Left forelimb (tissue), 1 donor: ENCODE measurements at regions not wholly inside any gene's neighbourhood (a gene's known extent, or its start where the extent isn't known, plus 50 kb on each side); places are given as distances from the start of the nearest gene placed in this dataset.
"Not testable (repeated sequence)": the region's sequence is repeated elsewhere in the genome, so short reads cannot be mapped to it uniquely, and the experiment has no call there.

Experiments used
- DNase-seq: peaks from one replicate; pipeline ENCODE4 v3.0.0-alpha.2; 2018; ENCODE audit warnings: low spot score

DNA sequence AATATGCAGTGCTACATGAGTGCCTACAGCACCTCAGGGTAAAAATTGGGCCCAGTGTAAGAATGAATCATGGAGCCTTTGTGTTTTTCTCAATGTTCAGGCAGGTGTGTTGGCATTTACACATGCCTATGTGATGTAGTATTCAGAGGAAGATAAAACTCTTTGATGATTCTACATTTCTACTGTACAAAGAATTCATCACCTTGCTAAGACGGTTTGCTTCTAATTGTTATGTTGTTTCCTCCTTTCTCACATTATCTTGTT is 867.3 kb downstream of the TTLL7 start:
- DNase-seq: no peak

DNA sequence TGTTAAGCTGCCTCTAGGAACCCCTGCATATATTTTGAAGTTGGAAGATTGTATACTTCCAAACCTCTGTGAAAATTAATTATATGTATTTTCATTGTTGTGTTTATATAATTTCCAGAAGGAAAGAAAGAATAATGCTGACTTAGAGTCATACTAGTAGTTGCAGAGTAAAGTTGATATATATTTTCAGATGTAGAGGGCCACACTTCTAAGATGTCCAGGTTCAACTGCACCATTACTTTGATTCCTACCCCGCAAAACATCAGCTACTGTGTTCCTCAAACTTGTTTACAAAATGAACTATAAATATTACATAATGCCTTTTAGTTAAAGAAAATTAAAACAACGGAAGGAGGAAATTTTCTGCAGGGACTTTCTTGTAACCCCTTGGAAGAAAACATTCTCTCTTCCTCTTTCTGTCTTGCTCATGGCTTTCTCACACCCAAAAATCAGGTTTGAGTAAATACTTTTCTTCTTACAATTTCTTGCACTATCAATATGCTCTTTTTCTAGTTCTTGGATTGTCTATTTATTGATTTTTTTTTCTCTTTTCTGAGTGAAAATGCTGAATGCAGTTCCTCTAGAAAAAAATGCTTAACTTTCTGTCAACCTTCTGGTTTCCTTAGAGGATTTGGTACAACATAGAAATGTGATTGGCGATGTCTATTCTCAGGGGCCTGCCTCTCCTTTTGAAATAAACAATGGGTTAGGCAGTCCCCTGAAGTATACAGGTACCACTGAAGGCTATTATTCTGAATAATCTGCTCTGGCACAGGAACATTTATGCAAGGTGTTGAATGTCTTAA is 867.8 kb downstream of the TTLL7 start:
- no peak for DNase-seq

DNA sequence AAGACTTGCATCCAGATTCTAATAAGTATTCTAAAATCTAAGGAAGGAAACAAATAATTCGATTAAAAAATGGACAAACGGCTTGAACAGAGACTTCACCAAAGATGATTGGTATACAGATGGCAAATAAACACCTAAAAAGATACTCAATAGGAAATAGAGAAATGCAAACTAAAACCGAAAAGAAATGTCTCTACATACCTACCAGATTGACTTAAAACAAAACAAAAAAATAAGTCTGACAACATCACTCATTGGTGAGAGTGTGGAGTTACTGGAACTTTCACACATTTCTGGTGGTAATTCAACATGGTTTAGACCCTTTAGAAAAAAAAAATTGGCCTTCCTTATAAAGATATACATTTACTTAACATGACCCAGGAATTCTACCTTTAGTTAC is 869.8 kb downstream of the TTLL7 start:
- no peak for DNase-seq

DNA sequence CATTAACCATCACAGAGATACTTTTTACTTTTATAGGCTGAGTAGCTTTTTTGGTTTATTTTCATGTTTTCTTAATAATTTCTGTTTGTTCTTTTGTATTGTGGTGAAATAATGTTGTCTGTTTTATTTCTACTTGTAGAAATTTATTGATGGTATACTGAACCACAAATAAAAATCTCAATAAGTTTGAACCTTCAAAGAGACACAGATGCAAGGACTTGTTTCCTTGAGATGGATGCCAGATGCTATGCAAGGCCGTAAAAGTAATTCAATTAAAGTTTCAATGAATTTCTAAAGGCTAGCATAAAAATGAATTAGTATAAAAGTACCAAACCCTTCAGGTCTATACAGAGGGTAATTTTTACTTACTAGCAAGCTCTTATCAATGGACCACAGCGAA is 873.5 kb downstream of the TTLL7 start:
- DNase-seq: no peak

DNA sequence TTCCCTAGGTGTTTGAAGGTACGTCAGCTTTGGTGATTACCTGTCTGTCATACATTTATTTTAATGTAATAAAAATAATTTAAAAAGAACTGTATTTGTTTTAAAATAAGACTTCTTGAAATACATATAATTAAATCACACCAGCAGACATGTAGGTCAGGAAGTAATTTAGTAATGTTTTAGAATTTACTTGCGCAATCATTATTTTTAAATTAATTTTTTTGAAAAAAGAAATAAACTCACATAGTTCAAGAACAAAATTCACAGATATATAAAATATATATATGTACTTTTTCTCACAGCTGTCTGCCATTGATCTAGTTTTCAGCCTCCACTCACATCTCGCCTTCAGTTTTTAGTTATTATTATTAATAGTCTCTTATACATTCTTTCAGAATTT is 875.9 kb downstream of the TTLL7 start:
- no peak for DNase-seq

DNA sequence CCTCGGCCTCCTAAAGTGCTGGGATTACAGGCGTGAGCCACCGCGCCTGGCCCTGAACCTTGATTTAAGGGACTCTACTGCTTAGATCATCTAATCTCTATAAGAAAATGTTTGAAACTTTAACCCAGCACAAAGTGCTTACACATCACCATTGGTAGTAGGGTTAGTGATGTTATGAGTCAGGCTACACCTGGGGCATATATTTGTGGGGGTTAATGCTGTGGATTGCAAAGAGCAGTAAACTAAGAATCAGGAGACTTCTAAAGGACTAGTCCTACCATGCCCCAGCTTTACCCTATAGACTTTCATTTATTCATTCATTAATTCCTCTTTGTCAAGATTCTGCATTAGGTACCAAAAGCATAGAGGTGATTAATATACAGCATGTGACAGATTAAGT is 880.5 kb downstream of the TTLL7 start:
- no peak for DNase-seq

DNA sequence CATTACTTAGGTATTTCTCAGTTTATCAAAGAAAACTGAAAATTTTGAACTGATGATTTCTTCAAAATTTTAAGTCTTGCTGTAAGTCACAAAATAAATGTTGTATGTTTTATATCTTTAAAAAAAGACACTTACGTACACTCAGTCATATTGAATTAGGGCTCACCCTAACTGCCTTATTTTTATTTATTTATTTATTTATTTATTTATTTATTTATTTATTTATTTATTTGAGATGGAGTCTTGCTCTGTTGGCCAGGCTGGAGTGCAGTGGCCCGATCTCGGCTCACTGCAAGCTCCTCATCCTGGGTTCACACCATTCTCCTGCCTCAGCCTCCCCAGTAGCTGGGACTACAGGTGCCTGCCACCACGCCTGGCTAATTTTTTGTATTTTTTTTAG is 881.9 kb downstream of the TTLL7 start:
- not testable (repeated sequence) for DNase-seq

DNA sequence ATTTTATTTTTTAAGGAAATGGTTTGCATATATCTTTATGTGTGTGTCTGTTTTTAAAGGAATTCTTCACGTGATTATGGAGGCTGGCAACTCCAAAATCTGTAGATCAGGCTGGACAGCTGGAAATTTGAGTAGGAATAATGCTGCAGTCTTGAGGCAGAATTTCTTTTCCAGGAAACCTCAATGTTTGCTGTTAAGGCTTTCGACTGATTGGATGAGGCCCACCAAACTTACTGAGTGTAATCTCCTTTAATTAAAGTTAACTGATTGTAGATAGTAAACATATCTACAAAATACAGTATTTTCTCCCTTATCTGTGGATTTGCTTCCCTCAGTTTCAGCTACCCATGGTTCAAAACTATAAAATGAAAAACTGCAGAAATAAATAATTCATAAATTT is 883.1 kb downstream of the TTLL7 start:
- no peak for DNase-seq

DNA sequence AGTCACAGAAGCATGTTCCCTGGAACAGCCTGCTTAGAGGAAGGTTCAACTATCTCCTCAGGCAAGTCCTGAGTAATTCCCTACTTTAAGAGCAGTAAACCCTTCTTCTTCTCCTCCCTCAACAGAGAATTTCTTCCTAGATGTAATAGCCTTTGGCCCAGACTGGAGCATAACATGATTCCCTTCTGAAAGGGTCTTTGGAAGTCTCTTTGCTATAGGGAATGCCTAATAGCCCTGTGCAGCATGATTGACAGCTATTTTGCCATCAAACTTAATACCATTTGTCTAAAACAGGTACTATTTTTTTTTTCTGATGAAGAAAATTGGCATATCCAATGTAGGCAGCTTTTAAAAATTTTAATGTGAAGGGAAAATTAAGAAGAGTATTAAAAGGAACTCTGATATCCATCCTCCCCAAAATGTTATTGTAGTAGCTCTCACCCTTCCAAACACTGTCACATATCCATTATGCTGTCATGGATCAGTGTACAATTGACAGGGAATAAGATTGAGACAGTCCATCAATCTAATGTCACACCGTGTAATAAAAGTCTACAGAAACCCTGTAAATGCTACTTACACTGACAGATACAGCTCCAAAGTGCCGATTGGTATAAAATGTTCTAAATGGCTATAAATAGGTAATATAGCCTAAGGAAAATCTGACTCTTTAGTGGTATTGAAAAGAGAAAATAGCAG is 884.6 kb downstream of the TTLL7 start:
- DNase-seq: no peak

DNA sequence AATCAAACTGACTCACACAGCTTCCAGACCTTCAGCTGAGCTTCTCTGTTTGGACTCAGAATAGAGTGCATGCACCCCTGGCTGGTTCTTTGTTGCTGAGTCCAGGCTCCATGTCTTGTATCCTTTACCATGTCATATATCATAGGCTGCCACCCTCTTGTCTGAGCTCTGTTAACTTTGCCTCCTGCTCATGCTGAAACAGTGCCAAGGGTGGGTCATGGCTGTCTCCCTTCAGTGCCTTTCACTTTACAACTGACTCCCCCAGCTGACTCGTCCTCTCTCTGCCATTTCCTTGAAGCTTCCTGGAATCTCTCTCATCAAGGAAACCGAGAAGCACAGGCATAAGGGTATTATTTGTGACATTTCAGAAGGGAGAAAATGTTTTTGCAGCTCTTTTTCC is 885.3 kb downstream of the TTLL7 start:
- DNase-seq: no peak

DNA sequence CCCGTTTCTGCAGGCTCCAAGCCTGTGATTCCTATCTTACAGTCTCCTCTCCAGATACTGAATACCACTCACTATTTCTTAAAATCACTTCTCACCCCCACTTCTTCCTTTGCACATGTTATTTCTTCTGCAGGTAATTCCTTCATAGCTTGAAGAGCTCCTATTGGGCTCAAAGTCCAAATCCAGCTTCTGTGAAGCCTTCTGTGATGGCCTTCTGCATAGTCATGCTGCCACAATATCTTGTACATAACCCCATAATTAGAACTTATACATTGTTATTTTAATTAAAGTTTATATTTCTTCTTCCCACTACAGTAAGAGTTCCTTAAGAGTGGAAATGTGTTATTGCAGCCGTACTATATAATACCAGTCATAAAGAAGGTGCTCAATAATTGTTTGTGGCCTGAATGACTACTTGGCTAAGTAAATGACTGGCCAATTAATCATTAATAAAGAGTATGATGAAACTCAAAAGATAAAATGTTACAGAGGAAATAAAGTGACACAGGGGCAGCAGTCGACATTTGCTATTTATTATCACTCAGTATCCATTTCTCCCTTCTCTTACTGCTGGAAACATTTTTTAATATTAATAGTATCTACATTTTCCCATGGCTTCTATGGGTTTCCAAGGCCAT is 886.6 kb downstream of the TTLL7 start:
- DNase-seq: no peak

DNA sequence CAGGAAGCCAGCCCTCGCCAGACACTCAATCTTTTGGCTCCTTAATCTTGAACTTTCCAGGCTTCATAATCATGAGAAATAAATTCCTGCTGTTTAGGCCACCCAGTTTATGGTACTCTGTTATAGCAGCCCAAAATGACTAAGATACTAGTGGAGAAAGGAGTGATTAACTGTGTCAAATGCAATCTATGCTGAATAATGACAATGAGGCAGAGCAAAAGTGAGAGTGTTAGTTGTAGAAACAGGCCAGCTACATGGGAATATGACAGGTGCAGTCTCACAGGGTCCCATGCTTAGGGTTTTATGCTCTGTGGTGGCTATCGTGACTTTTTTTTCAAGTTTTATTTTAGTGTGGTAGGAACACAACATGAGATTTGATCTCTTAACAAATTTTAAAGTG is 888.8 kb downstream of the TTLL7 start:
- DNase-seq: no peak

DNA sequence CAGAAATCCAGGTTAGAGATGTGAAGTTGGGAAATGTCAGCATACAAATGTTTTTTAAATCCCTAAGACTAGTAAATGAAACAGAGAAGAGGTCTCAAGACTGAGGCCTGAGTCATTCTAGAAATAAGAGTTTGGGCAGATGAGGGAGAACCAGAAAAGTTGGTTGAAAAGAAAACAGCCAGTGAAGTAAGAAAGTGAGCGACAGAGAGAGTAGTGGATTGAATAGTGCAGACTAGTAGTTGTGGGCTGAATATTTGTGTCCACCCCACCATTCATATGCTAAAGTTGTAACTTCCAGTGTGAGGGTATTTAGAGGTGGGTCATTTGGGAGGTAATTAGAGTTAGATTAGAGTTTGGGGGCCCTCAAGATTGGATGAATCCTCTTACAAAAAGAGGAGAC is 889.2 kb downstream of the TTLL7 start:
- DNase-seq: no peak

DNA sequence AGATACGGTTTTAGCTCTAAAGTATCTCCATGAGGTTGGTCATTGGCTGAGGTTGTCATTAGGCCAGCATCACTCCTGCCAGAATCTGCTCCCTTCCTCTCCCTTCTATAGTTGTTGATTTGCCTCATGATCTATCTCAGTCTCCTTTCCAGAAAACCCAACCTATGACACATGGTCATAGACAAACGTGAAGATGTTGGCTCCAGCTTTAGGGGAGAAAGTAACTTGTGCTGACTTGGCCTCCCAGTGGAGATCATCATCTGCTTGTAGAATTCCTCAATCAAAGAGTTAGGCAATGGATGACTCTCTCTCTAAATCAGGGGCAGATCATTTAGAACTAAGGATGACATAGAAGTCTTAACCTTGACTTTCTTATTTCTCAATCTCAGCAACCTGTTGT is 894.4 kb downstream of the TTLL7 start:
- no peak for DNase-seq

DNA sequence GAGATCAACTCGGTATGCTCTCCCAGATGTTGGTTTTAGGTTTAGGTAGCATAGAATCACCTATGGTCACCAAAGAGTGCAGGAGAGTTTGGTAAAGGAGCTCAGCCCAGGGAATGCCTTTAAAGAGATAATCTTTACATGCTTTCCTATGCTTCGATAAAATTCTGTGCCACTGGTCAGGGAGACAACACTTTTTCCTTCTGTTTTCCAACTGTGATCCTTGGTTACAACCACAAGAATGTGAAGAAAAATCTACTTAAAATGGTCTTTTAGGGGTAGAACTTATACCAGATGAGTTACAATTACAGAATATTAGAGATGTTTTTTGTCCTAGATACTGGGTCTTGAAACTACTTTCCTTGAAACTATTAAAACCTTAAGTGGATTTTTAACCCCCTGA is 895.6 kb downstream of the TTLL7 start:
- DNase-seq: no peak

DNA sequence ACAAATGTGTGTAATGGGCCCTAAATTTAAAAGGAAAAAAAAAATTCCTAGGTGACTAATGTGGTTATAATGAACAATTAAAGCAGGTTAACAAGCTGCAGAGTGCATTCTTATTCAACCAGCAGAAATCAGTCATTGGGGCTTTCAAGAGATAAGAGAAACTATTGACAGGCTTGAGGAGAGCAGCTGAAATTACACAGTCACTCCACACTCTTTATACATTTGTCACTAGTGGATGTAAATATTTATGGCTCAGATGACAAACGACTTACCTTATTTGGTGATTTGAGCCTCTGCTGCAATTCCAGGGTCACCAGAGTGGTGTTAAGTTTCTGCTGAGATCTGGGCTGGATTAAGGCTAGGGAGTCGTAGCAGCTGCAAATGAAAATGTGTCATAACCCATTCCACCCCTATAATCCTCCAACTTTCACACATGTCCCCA is 896.3 kb downstream of the TTLL7 start:
- DNase-seq: no peak

DNA sequence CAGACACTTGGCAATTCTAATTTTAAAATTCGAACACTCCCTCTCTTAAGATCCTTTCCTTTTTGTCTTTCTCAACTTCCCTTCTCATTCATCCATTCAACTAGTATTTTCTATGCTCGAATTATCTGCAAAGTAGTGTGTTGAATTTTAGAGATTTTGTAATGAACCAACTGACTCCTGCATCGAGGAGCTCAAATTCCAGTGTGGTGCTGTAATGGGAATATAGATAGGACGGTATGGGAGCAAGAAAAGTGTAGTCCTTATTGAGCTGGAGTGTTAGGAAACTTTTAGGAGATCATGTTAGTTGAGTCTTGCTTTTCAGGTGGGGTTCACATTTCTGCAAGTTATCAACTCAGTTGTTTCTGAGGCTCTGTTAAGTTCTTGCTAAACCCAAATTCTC is 897.5 kb downstream of the TTLL7 start:
- DNase-seq: no peak

DNA sequence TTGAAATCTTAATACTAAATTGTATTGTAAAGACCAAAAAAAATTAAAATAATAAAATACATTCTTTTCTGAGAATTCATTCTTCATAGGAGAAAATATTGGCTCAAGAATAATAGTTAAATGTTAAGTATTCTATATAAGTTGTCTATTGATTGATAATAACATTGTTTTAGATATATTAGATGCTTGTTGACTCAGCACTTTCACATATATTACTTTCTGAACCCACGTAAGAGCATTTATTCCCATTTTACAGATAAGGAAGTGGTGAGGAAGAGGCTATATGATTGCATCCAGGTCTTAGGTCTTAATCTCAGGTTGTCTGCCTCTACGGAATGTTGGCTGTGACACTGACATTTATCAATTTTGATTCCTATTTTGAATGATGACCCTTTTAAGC is 898.8 kb downstream of the TTLL7 start:
- no peak for DNase-seq

DNA sequence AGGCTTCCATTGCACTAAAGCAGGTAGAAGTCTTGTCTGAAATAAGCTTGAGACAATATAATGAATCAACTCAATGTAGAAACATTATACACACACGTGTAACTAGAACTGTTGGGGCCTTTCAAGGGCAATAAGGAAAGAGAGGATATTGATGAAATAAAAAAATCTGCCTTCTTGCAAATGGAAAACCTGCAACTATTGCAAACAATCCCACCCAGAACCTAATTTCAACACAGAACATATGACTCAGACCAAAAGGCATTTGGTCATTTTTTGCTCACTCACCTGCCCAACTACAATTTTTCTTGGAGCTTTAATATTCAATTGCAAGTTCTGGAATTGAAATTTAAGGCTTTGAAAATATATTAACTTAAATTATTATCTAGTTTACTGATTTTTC is 900.1 kb downstream of the TTLL7 start:
- DNase-seq: no peak

DNA sequence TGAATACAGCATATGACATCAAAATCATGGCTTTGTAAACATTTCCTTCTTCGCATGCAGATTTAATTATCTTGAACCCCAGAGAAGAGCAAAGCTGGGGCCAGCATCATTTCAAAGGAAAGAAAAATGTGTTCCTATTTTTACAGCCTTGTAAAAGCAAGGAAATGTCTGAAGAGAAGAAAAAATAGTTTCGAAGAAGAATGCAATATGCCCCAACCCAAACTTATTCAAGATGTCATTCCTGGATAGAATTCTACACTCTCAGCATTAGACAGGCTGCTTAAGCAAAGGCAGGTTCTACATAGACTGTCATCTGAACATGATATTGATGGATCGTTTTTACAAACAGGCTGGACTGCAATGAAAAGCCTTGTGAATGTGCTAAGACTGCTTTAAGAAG is 900.8 kb downstream of the TTLL7 start:
- no peak for DNase-seq

DNA sequence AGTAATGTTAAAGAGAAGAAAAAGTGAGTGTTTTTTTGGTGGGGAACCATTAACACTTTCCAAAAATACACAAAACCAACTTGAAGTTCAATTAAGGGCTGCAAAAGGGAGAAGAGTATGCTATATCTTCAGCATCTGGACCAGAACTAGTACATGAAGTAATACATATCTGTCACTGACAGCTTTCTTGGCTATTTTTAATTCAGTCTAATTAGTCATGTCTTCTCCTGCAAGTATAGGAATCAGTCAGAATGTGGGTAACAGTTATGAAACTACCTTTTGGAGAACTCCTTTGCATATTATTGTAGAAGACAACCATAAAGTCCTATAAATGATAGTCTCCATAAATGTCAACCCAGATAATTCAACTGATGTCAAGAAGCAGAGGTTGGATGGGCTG is 901.2 kb downstream of the TTLL7 start:
- DNase-seq: no peak

DNA sequence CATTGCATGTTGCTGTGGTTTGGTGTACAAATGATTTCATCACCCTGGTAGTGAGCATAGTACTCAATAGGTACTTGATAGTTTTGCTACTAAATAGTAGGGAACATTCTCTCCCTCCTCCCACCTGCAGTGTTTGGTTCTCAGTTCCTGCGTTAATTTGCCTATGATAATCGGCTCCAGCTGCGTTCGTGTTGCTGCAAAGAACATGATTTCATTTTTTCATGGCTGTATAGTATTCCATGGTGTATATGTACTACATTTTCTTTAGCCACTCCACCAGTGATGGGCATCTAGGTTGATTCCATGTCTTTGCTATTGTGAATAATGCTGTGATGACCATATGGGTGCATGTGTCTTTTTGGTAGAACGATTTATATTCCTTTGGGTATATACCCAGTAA is 903.4 kb downstream of the TTLL7 start:
- DNase-seq: no peak

DNA sequence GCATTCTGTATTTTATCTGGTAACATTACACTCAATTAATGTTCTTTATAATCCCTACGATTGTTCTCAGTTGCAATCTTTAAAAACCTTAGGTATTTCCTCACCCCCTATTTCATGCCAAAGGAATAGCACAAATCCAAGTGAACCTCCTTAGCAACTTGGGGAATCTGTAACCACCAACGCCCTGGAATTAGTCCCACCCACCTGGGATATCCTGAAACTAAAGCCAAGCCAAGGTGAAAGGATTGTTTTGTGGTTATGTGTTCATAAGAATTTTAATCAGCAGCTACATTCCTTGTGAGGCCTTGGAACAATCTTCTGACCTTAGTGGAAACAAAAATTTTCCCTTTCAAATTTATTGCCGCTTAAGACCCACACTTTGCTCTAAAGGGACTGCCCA is 908.7 kb downstream of the TTLL7 start:
- DNase-seq: no peak

DNA sequence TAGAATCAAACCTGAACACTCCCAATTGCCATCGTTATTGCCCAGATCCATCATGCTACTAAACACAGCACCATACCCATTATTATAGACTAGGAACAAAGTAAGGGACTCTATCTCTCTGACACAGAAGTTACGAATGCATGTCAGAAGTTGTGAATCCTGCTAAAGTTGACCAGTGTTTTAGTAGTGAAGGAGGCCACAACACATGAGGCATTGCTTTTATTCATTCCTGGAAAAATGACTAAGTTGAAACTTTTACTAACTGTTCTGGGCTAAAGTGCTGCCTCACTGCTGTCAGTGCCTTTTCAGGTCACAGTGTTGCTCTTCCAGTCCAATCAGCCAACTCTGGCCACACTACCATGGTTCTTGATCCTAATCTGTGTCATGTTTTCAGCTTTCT is 911.1 kb downstream of the TTLL7 start:
- DNase-seq: no peak
